Parathyroid adenoma (tissue), 2 donors: ENCODE measurements at regions not wholly inside any gene's neighbourhood (a gene's known extent, or its start where the extent isn't known, plus 50 kb on each side); places are given as distances from the start of the nearest gene placed in this dataset.

Experiments used
- H2AFZ ChIP-seq: fragments of 300-600 bp; sonication (generic); one replicate; pipeline ENCODE4 v1.7.0; 2017; ENCODE audit warnings: antibody characterized with exemption, mild to moderate bottlenecking
- H3K27ac ChIP-seq: fragments of 300-600 bp; sonication (generic); one replicate; pipeline ENCODE4 v1.7.0; 2017
- H3K27me3 ChIP-seq: fragments of 300-600 bp; sonication (generic); one replicate; pipeline ENCODE4 v1.7.0; 2017; ENCODE audit warnings: low read length; ENCODE audit not compliant: control insufficient read depth, insufficient read depth
- H3K36me3 ChIP-seq: fragments of 300-600 bp; sonication (generic); one replicate; pipeline ENCODE4 v1.7.0; 2017; ENCODE audit warnings: low read length; ENCODE audit not compliant: control insufficient read depth, insufficient read depth
- H3K4me1 ChIP-seq: fragments of 300-600 bp; sonication (generic); one replicate; pipeline ENCODE4 v1.7.0; 2017; ENCODE audit warnings: control low read depth
- H3K4me2 ChIP-seq: fragments of 300-600 bp; sonication (generic); one replicate; pipeline ENCODE4 v1.7.0; 2017; ENCODE audit warnings: low read length
- H3K4me3 ChIP-seq: fragments of 300-600 bp; sonication (generic); one replicate; pipeline ENCODE4 v1.7.0; 2017; ENCODE audit warnings: low read depth, low read length
- H3K79me2 ChIP-seq: fragments of 300-600 bp; sonication (generic); one replicate; pipeline ENCODE4 v1.7.0; 2017; ENCODE audit warnings: control low read depth
- H3K9ac ChIP-seq: fragments of 300-600 bp; sonication (generic); one replicate; pipeline ENCODE4 v1.7.0; 2017; ENCODE audit warnings: mild to moderate bottlenecking
- H3K9me3 ChIP-seq: fragments of 300-600 bp; sonication (generic); one replicate; pipeline ENCODE4 v1.7.0; 2017; ENCODE audit warnings: low read length; ENCODE audit not compliant: control insufficient read depth
- CTCF ChIP-seq: fragments of 300-600 bp; sonication (generic); IDR thresholded peaks from one replicate; pipeline ENCODE4 v1.7.0; 2017; ENCODE audit warnings: antibody characterized with exemption, mild to moderate bottlenecking
- donor health status: primary hyperparathyroidism.

GRCh38 chr7:124388751-124389150 lies 355.9 kb upstream of the TMEM229A start:
- Histone ChIP-seq H3K9ac (no peak overlapping the region), H3K79me2 (no peaks in the 10 kb centered on the region), H3K9me3 (no peaks in the 10 kb centered on the region), H3K4me2 (no peak overlapping the region), H2AFZ (no peak overlapping the region), H3K27ac (no peak overlapping the region), H3K27me3 (no peaks in the 10 kb centered on the region), H3K4me1 (no peaks in the 10 kb centered on the region), H3K36me3 (no peaks in the 10 kb centered on the region), H3K4me3 (no peak overlapping the region)
- TF ChIP-seq CTCF: no peak

GRCh38 chr7:124387056-124387455 lies 354.2 kb upstream of the TMEM229A start:
- no peak overlapping the region for H3K9ac ChIP-seq
- H3K79me2 ChIP-seq: no peaks in the 10 kb centered on the region
- no peaks in the 10 kb centered on the region for H3K9me3 ChIP-seq
- H3K36me3 ChIP-seq: no peaks in the 10 kb centered on the region
- H3K27ac ChIP-seq: no peak overlapping the region
- H2AFZ ChIP-seq: no peak overlapping the region
- H3K4me1 ChIP-seq: no peaks in the 10 kb centered on the region
- no peaks in the 10 kb centered on the region for H3K27me3 ChIP-seq
- H3K4me3 ChIP-seq: no peak overlapping the region
- TF ChIP-seq CTCF: no peak
- H3K4me2 ChIP-seq: no peak overlapping the region

- Histone ChIP-seq H3K4me1 (no peaks in the 10 kb centered on the region), H3K4me2 (no peak overlapping the region), H3K27me3 (no peaks in the 10 kb centered on the region), H3K27ac (no peak overlapping the region), H3K9ac (no peak overlapping the region), H3K36me3 (no peaks in the 10 kb centered on the region), H2AFZ (no peak overlapping the region), H3K79me2 (no peaks in the 10 kb centered on the region), H3K9me3 (no peaks in the 10 kb centered on the region), H3K4me3 (no peak overlapping the region)
- no peak for TF ChIP-seq CTCF
Observed at GRCh38 chr7:124379296-124379695, 346.4 kb upstream of the TMEM229A start.

- Histone ChIP-seq H3K4me1 (no peaks in the 10 kb centered on the region), H3K4me3 (no peak overlapping the region), H3K27me3 (no peaks in the 10 kb centered on the region), H2AFZ (no peak overlapping the region), H3K9me3 (no peaks in the 10 kb centered on the region), H3K79me2 (no peaks in the 10 kb centered on the region), H3K9ac (no peak overlapping the region), H3K27ac (no peak overlapping the region), H3K4me2 (no peak overlapping the region), H3K36me3 (no peaks in the 10 kb centered on the region)
- no peak for TF ChIP-seq CTCF
Observed at GRCh38 chr7:124376111-124376510, 343.2 kb upstream of the TMEM229A start.

- no peaks in the 10 kb centered on the region for H3K9me3 ChIP-seq
- no peak overlapping the region for H3K9ac ChIP-seq
- H3K4me3 ChIP-seq: no peak overlapping the region
- no peaks in the 10 kb centered on the region for H3K36me3 ChIP-seq
- no peak overlapping the region for H2AFZ ChIP-seq
- no peak overlapping the region for H3K27ac ChIP-seq
- no peaks in the 10 kb centered on the region for H3K4me1 ChIP-seq
- H3K79me2 ChIP-seq: no peaks in the 10 kb centered on the region
- H3K27me3 ChIP-seq: no peaks in the 10 kb centered on the region
- TF ChIP-seq CTCF: no peak
- no peak overlapping the region for H3K4me2 ChIP-seq
Observed at GRCh38 chr7:124375391-124375790, 342.5 kb upstream of the TMEM229A start.
